ENCODE measurements at regions not wholly inside any gene's neighbourhood (a gene's known extent, or its start where the extent isn't known, plus 50 kb on each side); places are given as distances from the start of the nearest gene placed in this dataset.

DNA sequence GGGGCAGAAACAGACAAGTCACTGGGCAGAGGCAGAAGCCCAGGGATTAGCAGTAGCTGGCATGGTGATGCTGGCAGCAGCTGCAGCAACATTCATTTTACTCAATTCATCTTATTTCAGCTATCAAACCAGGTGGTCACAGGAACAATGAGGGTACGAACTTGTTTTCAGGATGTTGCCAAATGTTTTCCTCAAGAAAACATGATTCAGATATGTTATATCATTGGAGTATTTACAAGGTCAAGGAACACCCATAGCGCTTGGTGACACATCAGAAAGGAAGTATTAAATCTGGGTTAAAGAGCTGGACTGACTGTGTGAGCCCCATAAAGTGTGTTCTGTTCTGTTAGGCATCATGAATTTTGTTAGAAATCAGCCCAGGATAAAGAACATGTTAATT, 456.9 kb upstream of the ID4 start:
- TF ChIP-seq, protein P1, sequence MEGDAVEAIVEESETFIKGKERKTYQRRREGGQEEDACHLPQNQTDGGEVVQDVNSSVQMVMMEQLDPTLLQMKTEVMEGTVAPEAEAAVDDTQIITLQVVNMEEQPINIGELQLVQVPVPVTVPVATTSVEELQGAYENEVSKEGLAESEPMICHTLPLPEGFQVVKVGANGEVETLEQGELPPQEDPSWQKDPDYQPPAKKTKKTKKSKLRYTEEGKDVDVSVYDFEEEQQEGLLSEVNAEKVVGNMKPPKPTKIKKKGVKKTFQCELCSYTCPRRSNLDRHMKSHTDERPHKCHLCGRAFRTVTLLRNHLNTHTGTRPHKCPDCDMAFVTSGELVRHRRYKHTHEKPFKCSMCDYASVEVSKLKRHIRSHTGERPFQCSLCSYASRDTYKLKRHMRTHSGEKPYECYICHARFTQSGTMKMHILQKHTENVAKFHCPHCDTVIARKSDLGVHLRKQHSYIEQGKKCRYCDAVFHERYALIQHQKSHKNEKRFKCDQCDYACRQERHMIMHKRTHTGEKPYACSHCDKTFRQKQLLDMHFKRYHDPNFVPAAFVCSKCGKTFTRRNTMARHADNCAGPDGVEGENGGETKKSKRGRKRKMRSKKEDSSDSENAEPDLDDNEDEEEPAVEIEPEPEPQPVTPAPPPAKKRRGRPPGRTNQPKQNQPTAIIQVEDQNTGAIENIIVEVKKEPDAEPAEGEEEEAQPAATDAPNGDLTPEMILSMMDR (IDR thresholded peaks at IDR 0.05) = no peak
- TF ChIP-seq ZFX (IDR thresholded peaks at IDR 0.05; ENCODE audit: borderline replicate concordance) = no peak
